Fibroblast of the aortic adventitia (primary cell): ENCODE measurements at regions not wholly inside any gene's neighbourhood (a gene's known extent, or its start where the extent isn't known, plus 50 kb on each side); places are given as distances from the start of the nearest gene placed in this dataset.

Source experiments
- DNase-seq: peaks from one replicate; pipeline ENCODE4 v3.0.0-alpha.2; 2010; ENCODE audit warnings: low read depth
- H3K4me3 ChIP-seq: 2 replicates; pipeline ENCODE4 v1.5.1; 2011; ENCODE audit warnings: low read depth, mild to moderate bottlenecking, control low read depth, low read length, moderate library complexity
- TF ChIP-seq, protein P1 (sequence below): IDR thresholded peaks from 2 replicates; pipeline ENCODE4 v1.5.1; 2011; ENCODE audit warnings: mild to moderate bottlenecking, low read length, control low read depth, inconsistent platforms; ENCODE audit not compliant: insufficient read depth

DNA sequence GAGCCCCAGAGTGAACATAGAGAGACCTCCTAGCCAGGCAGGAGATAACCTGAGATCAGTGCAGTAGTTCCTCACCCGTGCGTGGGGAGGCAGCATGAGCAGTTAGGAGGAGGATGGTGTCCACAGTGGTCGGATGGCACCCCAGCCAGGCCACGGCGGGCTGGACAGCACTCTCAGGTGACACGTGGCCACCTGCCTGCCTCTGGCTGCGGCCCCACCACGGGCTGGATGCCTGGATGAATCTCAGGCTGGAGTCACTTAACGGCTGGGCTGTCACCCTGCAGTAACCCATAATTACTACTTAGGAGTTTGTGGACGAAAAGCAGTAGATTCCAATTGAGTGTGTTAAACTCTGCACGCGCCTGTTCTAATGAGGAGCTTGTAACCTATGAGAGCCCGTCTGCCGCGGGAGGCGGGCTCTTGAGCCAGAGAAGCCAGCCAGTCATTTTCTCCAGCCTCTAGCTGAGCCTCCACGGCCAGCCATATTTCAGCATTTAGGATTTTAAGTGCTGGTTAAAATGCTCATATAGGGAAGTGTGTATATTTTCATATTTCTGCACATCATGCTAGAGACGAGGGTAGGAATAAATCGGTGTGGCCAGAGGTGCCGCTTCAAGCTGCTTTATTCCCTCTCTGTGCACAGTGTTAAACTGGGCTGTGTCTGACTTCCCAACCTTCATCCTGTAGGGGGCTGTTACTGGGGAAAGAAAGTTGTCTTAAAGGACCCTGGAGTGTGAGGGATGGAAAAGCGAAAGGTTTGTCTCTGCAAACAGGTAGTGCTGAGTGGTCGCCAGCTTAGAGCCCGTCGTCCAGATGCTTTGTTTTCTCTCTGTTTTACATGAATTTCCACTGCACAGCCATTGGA, 144.0 kb downstream of the GLI2 start:
- no peak overlapping the region for H3K4me3 ChIP-seq
- no peak for DNase-seq

DNA sequence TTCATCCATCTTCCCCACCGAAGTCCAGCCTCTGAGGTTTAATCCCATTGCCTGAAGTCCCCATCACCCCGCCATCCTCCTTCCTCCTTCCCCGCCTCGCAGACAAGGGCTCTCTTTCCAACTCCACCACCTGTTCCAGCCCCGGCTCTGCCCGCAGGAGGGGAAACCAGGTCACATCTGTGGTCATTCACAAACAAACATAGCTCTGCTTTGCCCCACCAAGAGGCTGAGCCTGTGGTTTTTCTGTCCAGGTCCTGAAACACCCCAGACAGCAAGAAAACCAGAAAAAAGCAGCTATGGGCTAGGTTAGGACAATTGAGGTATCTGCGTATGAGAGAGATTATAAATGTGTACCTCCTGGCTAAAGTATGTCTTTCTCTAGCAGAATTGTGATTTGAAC, 144.7 kb downstream of the GLI2 start:
- TF ChIP-seq, protein P1, sequence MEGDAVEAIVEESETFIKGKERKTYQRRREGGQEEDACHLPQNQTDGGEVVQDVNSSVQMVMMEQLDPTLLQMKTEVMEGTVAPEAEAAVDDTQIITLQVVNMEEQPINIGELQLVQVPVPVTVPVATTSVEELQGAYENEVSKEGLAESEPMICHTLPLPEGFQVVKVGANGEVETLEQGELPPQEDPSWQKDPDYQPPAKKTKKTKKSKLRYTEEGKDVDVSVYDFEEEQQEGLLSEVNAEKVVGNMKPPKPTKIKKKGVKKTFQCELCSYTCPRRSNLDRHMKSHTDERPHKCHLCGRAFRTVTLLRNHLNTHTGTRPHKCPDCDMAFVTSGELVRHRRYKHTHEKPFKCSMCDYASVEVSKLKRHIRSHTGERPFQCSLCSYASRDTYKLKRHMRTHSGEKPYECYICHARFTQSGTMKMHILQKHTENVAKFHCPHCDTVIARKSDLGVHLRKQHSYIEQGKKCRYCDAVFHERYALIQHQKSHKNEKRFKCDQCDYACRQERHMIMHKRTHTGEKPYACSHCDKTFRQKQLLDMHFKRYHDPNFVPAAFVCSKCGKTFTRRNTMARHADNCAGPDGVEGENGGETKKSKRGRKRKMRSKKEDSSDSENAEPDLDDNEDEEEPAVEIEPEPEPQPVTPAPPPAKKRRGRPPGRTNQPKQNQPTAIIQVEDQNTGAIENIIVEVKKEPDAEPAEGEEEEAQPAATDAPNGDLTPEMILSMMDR: no peak
- DNase-seq: no peak
- no peak overlapping the region for H3K4me3 ChIP-seq

More for the DNA sequence above, 144.0 kb downstream of the GLI2 start:
- TF ChIP-seq, protein P1: peak; percentile 10

DNA sequence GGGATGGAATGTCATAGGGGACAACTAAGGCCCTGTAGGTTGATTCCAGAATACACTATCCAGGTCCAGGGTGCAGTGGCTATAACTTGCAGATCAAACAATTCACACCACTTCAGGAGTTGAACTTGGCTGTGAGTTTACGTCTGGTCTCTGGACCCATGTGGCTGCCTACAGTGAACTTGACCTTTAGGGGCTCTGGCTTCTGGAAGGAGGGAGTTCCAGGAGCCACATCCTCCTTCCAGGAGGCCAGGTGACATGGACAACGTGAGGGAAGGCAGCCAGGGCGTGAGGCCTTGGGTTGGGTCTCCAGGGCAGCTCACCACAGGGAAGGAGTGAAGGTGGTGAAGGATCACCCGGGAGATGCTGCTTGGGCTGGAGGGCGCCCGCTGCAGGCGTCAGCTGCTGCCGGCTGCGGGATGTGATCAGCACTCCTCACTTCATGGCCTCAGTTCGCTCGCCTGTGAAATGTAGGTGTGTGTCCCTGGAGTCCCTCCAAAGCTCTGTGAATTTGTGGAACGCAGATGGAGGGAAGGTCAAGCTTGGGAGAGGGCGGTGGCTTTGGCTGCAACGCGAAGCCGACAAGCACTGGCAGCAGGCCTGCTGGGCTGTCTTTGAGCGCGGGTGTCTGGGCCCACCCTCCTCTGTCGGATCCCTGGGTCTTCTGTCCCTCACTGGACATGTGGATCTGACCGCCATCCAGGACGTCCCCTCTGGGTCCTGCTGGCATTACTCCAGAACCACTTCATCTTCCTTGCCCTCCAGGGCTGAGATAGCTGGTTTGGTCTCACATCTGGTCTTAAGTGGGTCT, 146.5 kb downstream of the GLI2 start:
- peak; percentile 54 for DNase-seq
- TF ChIP-seq, protein P1: no peak
- no peak overlapping the region for H3K4me3 ChIP-seq

DNA sequence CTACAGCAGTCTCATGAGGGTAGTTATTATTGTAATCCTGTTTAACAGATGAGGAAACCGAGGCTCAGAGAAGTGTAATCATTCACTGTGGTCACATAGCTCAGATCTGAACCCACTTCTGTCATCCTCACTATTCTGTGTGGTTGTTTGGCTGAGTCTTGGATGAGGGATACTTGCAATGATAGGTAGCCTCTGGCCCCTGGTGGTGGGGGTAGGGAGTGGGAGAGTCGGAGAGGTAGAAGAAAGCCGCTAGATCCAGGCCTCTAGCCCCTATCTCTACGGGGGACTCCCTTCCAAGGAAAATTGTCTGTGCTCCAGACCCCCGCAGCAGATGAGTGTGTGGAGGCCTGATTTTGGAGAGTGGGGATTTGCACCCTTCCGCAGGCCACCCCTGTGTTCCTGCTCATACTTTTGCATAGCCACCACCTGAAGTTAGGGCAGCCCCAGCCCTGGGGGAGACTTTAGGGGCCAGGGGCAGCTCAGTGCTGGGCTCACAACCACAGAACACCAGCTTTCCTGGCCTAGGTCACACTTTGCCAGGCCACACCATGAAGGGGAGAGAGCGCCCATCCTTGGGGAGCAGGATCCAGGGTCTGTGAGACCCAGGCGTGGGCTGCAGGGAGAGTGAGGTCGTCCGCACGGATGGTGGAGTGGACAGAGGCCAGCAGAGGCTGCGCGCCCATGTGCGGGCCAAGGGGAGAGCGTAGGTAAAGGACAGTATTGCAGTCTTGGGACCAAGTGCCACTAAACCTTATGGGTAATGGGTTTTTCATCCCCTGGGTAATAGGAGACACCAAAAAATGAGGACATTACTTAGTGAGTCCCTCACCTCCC, 148.2 kb downstream of the GLI2 start:
- no peak for DNase-seq
- H3K4me3 ChIP-seq: no peak overlapping the region
- TF ChIP-seq, protein P1: no peak

DNA sequence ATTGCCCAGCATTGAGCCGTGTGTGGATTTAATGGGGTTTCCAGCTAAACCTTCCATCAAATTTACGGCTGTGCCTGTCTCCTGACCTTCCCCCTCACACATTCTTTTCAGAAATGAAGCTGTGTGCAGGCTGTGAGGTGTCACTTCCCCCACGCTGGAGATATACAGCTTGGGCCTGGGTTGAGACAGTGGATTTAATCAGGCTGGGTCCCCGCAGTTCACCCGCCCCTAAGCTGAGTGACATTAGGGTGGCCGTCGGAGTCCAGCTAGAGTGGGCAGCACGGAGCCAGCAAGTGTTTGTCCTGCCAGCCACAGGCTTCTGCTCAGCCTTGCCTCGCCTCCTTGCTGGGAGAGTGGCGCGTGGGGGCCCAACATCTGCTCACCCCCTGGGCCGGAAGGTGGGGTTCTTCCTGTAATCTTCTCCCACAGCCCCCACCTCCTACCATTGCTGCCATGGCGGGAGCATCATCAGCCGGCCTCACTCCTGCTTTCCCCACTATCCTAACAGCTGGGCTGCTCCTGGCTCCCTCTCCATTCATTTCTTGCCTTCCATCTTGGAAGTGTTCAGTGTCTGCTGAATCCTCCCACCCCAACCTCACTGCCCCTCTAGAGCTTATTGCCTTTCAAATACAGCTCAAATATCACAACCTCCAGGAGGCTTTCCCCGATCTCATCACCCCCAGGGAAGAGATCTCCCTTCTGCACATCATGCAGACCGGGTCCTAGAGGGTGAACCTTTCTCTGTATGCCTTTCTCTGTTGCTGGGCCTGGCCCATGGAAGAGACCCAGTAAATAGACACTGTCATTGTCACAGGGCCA, 149.0 kb downstream of the GLI2 start:
- no peak for DNase-seq

More for the DNA sequence above, 149.0 kb downstream of the GLI2 start:
- H3K4me3 ChIP-seq: no peak overlapping the region
- TF ChIP-seq, protein P1: no peak
